HG02642 (cell line): ENCODE measurements at regions not wholly inside any gene's neighbourhood (a gene's known extent, or its start where the extent isn't known, plus 50 kb on each side); places are given as distances from the start of the nearest gene placed in this dataset.
"Not testable (repeated sequence)": the region's sequence is repeated elsewhere in the genome, so short reads cannot be mapped to it uniquely, and the experiment has no call there.

Experiments
- ATAC-seq: cut with Tn5 transposase; IDR thresholded peaks from one replicate; pipeline ENCODE4 v1.9.1; 2021; ENCODE audit warnings: mild to moderate bottlenecking; ENCODE audit not compliant: unreplicated experiment, poor library complexity

- ATAC-seq = no peak
Measured at GRCh38 chr6:21707524-21708319, 114.2 kb downstream of the SOX4 start.

GRCh38 chr6:21708320-21708580 is 114.7 kb downstream of the SOX4 start:
- ATAC-seq = no peak

GRCh38 chr6:21710216-21710615 is 116.7 kb downstream of the SOX4 start:
- ATAC-seq = no peak

GRCh38 chr6:21710908-21711627 is 117.5 kb downstream of the SOX4 start:
- ATAC-seq = no peak

- no peak for ATAC-seq
Measured at GRCh38 chr6:21712213-21712612, 118.7 kb downstream of the SOX4 start.

- no peak for ATAC-seq
Measured at GRCh38 chr6:21713481-21713880, 119.9 kb downstream of the SOX4 start.

GRCh38 chr6:21715180-21715579 is 121.6 kb downstream of the SOX4 start:
- ATAC-seq = no peak

- ATAC-seq = no peak
Measured at GRCh38 chr6:21722510-21722909, 129.0 kb downstream of the SOX4 start.

GRCh38 chr6:21726676-21727075 is 133.1 kb downstream of the SOX4 start:
- ATAC-seq = no peak

GRCh38 chr6:21728141-21728540 is 134.6 kb downstream of the SOX4 start:
- ATAC-seq = no peak

- ATAC-seq = no peak
Measured at GRCh38 chr6:21729431-21729830, 135.9 kb downstream of the SOX4 start.

GRCh38 chr6:21730533-21730932 is 137.0 kb downstream of the SOX4 start:
- ATAC-seq = no peak

- ATAC-seq = no peak
Measured at GRCh38 chr6:21731411-21732031, 138.0 kb downstream of the SOX4 start.

- ATAC-seq = not testable (repeated sequence)
Measured at GRCh38 chr6:21732032-21732730, 138.6 kb downstream of the SOX4 start.

- ATAC-seq = no peak
Measured at GRCh38 chr6:21732731-21733130, 139.2 kb downstream of the SOX4 start.

GRCh38 chr6:21733311-21733710 is 139.8 kb downstream of the SOX4 start:
- ATAC-seq = no peak

GRCh38 chr6:21734204-21734603 is 140.7 kb downstream of the SOX4 start:
- ATAC-seq = no peak

- no peak for ATAC-seq
Measured at GRCh38 chr6:21738180-21739094, 144.9 kb downstream of the SOX4 start.

GRCh38 chr6:21739241-21739640 is 145.7 kb downstream of the SOX4 start:
- ATAC-seq = no peak

- ATAC-seq = no peak
Measured at GRCh38 chr6:21739838-21740237, 146.3 kb downstream of the SOX4 start.
